HFFc6 (cell line): ENCODE measurements at regions not wholly inside any gene's neighbourhood (a gene's known extent, or its start where the extent isn't known, plus 50 kb on each side); places are given as distances from the start of the nearest gene placed in this dataset.

Source experiments
- DNase-seq: peaks from one replicate; pipeline ENCODE4 v3.0.0-alpha.2; 2018
- H3K27ac Mint-ChIP-seq: 2 replicates; pipeline ENCODE4 v1.8.0; 2020; ENCODE audit warnings: mild to moderate bottlenecking, mixed read lengths
- H3K27me3 Mint-ChIP-seq: 2 replicates; pipeline ENCODE4 v1.8.0; 2021; ENCODE audit warnings: mild to moderate bottlenecking, moderate library complexity, mixed read lengths; ENCODE audit not compliant: insufficient read depth
- H3K36me3 Mint-ChIP-seq: 2 replicates; pipeline ENCODE4 v1.8.0; 2021; ENCODE audit warnings: low read depth, mixed read lengths
- H3K4me1 Mint-ChIP-seq: 2 replicates; pipeline ENCODE4 v1.8.0; 2020; ENCODE audit warnings: low read depth, mixed read lengths
- H3K4me3 Mint-ChIP-seq: 2 replicates; pipeline ENCODE4 v1.8.0; 2020; ENCODE audit warnings: mild to moderate bottlenecking, moderate library complexity, mixed read lengths
- H3K9me3 Mint-ChIP-seq: 2 replicates; pipeline ENCODE4 v1.8.0; 2020; ENCODE audit warnings: mild to moderate bottlenecking, mixed read lengths
- CTCF ChIP-seq: fragments of 200-600 bp; sonication (generic); IDR thresholded peaks from 2 replicates; pipeline ENCODE4 v1.5.0; 2021; ENCODE audit warnings: antibody characterized with exemption, mild to moderate bottlenecking

- Mint-ChIP-seq H3K36me3 (no peaks in the 10 kb centered on the region), H3K4me3 (no peak overlapping the region), H3K27ac (no peak overlapping the region), H3K9me3 (peaks cover 8% of the 10 kb centered on the region), H3K27me3 (no peaks in the 10 kb centered on the region; the same call in 1 of the 2 replicates), H3K4me1 (no peaks in the 10 kb centered on the region)
- TF ChIP-seq CTCF: no peak
- DNase-seq: no peak
Measured at GRCh38 chr13:53921473-53921872, 892.9 kb downstream of the OLFM4 start.

GRCh38 chr13:53941588-53942190, 913.1 kb downstream of the OLFM4 start:
- H3K4me1 Mint-ChIP-seq: no peaks in the 10 kb centered on the region
- H3K36me3 Mint-ChIP-seq: no peaks in the 10 kb centered on the region
- H3K27me3 Mint-ChIP-seq: no peaks in the 10 kb centered on the region
- H3K4me3 Mint-ChIP-seq: no peak overlapping the region
- peaks cover 30% of the 10 kb centered on the region for H3K9me3 Mint-ChIP-seq
- TF ChIP-seq CTCF: no peak
- no peak overlapping the region for H3K27ac Mint-ChIP-seq
- DNase-seq: no peak

GRCh38 chr13:53946500-53946899, 917.9 kb downstream of the OLFM4 start:
- no peak for DNase-seq
- TF ChIP-seq CTCF: no peak
- peaks cover 46% of the 10 kb centered on the region for H3K9me3 Mint-ChIP-seq
- no peaks in the 10 kb centered on the region for H3K36me3 Mint-ChIP-seq
- no peaks in the 10 kb centered on the region for H3K27me3 Mint-ChIP-seq
- no peak overlapping the region for H3K27ac Mint-ChIP-seq
- H3K4me3 Mint-ChIP-seq: no peak overlapping the region
- H3K4me1 Mint-ChIP-seq: no peaks in the 10 kb centered on the region

GRCh38 chr13:53953183-53953582, 924.6 kb downstream of the OLFM4 start:
- Mint-ChIP-seq H3K9me3 (peaks cover 41% of the 10 kb centered on the region), H3K27ac (no peak overlapping the region), H3K36me3 (no peaks in the 10 kb centered on the region), H3K27me3 (no peaks in the 10 kb centered on the region), H3K4me1 (no peaks in the 10 kb centered on the region), H3K4me3 (no peak overlapping the region)
- no peak for DNase-seq
- TF ChIP-seq CTCF: no peak
